ENCODE measurements at regions not wholly inside any gene's neighbourhood (a gene's known extent, or its start where the extent isn't known, plus 50 kb on each side); places are given as distances from the start of the nearest gene placed in this dataset.

DNA sequence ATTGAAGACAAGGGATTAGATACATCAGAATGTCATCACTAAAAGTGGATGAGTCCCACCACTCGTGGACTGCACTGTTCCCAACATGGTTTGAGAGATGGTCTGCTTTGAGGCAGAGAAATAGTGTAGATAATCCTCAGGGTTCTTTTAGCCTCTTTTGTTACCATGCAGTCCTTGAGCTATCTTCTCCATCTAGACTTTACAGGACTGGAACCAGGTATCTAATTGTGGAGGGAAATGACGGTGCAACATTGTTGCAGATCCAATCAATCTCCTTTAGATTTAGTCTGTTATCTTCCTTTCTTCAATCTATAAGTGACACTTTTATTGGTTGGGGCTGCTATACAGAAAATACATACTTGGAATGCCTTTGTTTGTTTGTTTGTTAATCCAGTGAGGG, 183.8 kb upstream of the CWC22 start:
- ATAC-seq, result no peak

DNA sequence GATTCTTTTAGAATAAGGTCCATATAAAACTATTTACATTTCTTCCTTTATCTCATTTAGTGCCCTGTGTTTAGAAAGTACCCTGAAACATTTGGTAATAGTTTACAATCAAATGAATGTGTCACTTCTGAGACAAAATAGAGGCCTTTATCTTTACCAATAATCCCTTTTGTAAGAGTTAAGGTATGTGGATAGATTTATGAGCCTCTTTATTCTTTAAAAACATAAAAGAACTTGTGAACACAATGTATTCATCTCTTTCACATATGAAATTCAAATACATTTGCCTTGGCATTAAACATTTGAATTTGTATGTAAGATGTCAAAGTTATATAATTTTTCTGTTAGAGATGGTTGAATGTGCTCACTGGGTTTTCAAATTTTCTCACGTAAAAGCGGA, 180.5 kb upstream of the CWC22 start:
- no peak for ATAC-seq

DNA sequence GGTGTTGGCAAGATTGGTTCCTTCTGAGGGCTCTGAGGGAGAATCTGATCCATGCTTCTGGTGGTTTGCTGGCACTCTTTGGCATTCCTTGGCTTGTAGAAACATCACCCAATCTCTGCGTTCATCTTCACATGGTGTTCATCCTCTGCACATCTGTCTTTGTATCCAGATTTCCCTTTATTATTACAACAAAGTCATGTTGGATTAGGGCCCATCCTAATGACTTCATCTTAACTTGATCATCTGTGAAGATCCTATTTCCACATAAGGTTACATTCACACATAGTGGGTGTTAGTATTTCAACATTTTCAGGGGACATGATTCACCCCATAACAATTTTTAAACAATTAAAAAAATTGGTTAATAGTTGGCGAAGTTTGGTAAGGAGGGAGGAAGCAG, 177.4 kb upstream of the CWC22 start:
- ATAC-seq, result no peak

DNA sequence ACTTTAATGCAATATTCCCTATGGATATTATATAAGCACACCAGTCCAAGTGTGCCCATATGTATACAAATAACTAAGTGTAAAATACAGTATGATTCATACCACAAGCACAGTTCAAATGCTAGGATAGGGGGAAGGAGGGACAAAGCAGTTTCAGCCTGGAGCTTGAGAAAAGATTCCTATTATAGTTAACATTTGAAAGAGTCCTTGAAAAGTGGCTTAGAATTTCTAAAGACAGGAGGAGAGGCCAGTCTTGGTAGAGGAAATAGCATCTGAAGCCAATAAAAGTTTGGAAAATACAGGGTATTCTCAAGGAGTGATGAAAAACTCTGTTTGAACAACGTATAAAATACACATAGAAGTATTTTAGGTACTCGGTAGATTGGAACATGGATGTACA, 173.4 kb upstream of the CWC22 start:
- ATAC-seq, result no peak

DNA sequence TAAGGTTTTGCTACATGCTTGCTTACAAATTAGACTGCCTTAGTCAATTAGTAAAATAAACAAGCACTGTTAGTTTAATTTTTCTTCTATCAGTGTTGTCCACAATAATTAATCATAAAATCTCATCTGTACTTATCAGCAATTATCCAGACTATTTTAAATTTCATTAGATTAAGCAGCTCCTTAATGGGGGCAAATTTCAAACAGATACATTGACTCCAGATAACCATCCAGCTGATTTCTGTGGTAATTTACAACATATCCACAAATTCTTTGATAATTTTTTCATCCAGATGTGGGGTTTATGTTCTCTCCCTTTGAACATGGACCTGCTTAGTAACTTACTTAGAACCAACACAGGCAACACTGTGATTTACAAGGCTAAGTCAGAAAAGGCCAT, 170.4 kb upstream of the CWC22 start:
- ATAC-seq, result no peak

DNA sequence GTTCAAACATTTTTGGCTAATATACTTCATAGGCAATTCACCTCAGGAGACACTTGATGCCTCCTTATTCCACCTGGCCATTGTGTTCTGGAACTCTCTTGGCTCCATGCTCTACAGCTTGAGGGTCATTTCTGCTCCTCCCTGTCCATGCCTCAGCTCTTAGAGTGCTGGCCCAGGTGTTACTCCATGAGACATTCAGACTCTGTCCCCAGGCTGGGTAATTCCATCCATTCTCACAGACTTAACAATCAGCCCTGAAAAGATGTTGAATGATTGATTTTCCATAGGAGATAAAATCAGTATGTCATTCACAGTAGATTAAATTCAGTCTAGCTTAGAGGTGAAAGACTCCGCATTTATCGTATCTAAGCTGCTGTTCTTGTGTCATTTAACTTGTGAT, 168.6 kb upstream of the CWC22 start:
- ATAC-seq, result no peak

DNA sequence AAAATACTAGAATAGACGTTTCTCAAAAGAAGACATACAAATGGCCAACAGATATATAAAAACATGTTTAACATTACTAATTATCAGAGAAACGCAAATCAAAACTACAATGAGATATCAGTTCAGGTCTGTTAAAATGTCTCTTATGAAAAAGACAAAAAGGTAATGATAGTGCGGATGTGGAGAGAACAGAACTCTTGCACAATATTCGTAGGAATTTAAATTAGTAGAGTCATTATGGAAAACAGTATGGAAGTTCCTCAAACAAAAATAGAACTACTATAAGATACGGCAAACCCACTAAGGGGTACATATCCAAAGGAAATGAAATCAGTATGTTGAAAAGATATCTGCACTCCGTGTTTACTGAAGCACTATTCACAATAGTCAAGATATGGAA, 167.5 kb upstream of the CWC22 start:
- no peak for ATAC-seq

DNA sequence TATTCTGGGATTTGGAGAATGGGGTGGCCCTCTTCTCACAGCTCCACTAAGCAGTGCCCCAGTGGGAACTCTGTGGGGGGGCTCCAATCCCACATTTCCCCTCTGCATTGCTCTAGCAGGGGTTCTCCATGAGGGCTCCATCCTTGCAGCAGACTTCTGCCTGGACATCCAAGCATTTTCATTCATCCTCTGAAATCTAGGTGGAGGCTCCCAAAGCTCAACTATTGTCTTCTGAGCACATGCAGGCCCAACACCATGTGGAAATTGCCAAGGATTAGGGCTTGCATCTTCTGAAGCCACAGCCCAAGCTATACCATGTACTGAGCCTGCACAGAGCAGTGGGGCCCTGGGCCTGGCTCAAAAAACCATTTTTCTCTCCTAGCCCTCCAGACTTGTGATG, 162.4 kb upstream of the CWC22 start:
- no peak for ATAC-seq

DNA sequence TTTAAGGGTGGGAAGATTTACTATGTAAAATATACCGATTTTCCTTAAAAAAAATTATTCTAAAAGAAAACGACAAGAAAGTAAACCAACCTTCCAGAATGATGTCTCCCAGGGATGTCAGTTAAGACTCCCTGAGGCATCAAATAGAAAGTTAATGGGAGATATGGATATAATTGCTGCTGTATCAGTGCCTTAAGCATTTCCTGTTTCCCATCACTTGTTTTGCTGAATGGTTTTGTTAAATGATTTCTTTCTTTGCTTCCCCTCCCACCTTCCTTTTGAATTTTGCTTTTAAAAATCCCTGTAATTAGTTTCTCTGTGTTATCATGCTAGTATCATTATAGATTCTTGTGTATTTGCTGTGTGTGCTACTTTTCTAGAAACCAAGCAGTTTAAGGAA, 154.3 kb upstream of the CWC22 start:
- no peak for ATAC-seq

DNA sequence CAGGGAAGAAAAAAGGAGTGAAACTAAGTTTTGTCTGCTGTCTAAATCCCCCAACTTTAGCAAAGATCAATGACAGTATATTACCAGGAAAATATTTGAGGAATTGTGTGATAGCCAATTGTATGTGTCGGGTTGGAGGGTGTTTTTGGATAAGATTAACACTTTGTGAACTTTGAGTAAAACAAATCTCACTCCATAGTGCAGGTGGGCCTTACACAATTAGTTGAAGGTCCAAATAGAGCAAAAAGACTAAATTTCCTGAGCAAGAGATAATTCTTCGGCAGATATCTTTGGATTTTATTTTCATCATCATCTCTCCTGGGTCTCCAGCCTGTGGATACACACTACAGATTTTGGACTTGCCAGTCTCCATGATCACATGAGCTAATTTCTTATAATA, 152.8 kb upstream of the CWC22 start:
- ATAC-seq, result no peak

DNA sequence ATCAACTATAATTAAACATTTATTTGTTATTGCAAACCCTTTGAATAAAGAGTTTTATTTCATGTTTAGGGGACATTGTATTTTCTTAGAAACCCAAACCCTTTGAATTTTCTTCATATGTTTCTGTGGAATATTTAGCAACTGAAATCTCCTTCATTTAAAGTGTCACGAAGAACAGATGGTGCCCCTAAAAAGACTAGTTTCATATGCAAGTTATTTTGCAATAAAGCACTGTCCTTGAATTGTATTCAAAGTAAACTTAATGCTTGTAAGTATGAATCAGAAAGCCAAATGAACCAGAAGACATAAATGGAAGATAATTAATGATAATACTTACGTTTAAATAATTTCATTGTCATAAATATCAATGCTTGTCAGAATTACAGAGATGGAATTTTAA, 151.9 kb upstream of the CWC22 start:
- ATAC-seq, result no peak

DNA sequence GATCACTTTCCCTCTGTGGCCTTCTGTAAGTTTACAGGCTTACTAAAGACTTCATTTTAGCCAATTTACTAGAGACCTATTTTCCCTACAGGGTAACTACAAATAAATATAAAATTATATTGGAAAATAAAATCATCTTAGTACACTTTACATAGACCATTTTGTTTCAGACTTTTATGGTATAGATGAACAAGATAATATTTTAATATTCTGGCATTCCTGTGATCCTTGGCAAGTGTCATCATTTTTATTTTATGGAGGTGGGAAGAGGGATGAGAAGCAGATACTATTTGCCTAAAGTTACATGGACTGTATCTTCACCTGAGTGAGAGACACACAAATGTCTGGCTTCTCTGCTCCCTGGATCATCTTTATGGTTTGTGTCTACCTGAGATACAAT, 149.6 kb upstream of the CWC22 start:
- no peak for ATAC-seq

DNA sequence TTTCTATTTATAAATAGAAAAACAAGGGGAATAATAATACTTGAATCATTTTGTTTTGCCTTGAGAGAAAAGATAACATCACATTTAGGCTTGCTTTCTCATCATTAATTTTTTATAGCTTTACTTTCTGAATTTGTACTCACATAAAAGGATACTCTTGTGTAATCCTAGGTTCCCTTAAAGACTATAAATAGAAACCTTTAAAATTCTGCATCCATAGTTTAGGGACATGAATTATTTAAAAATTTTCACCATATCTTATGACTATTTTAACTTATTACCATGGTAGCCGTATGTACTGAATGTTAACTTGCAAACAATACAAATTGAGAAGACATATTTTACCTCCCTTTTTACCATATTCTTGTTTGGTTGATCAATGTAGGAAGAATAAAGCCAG, 143.5 kb upstream of the CWC22 start:
- ATAC-seq, result no peak

DNA sequence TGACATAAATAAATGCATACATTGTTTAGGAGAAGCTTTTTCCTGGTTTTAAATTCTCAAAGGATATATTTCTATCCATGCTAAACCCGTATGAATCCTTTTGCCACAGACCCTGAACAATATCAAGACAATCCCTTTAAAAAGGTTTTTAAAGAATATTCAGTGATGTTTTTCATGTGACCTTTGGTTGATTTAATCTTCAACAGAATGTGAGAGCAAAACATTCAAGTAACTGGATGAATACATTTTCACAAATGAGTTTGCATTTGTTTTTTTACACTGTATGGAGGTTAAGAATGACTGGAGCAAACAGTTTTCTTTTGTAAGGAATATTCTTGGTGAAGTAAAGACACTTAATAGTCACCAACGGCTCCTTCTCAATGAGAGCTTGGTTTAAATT, 139.4 kb upstream of the CWC22 start:
- ATAC-seq, result no peak

DNA sequence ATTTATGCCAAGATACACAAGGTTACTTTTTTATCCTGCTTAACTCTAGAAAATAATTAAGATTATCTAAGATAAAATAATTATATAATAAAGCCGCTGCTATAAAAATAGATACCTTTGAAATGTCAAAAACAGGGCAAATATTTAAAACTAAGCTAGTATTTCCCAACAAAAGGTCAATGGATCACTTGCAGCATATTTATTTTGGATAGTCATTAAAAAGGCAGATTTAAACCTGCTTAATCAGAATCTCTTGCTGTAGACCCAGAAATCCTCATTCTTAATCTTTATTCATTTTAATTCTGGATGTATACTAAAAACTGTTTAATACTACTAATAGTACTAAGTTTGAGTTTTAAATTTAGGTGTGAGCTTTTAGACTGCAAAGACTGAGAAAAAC, 139.0 kb upstream of the CWC22 start:
- ATAC-seq, result no peak

DNA sequence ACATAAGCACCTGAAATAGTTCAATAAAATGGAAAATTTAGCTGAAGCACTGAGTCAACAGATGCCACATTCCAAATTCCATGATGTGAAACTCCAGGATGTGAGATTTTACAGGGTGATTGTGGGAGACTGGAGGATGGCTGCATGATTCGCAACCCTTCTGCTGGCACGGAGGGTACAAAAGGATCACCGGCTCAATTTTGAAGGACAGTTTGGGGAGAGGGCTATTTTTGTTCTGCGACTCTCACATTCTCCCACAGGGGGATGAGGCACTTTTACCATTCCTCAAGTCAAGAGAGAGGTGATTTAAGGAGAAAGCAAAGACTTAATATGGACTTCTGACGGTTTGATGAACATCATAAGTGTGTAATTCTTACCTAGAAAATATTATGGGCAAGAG, 138.1 kb upstream of the CWC22 start:
- no peak for ATAC-seq

DNA sequence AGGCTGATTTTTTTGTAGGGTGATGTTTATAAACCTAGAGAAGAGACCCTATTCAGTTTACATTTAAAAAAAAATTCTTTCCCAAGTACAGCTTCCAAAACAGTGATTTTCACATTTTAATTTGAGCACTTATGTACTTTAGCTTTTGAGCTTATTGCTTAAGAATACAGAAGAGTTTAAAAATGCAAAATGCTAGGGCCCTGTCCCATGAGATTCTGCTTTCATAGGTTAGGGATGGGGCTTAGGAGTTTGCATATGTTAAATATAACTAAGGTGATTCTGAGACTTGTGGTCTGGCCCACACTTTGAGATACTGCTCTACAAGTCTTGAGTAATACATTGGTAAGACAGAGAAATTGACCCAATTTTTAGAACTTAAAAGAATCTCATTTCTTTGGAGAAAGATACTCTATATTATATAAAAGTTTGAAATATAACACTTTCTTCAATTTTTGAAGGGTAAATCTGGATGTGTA, 137.3 kb upstream of the CWC22 start:
- no peak for ATAC-seq

DNA sequence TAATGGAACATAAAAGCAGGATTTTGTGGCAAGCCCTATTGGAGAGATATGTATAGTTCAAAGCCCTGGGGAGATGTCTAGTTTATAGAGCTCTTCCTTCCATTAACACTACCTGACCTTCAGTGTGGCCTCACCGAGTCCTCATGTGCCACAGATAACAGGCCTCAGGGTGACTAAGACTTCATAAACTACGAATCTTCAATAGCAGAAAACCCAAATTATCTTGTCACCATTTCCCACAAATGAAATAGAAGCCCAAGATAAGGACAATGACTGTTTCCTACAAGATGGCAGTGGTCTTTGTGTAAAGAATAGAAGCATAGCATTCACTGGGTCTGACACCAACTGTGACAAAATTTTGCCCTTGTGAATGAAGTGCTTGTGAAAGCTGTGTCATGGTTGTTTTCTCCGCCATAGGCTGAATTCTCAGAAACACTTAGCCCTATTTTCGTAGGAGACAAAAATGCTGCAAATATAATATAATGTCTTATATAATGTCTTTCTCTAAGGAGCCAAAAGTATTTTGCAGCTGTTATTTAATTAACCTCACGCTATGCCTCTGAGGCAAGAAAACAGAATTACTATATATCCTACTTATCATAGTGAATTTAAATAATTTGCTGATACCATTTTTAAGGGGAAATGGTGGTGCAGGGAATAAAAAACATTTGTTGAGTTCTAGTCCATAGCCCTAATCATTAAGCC, 136.7 kb upstream of the CWC22 start:
- no peak for ATAC-seq

DNA sequence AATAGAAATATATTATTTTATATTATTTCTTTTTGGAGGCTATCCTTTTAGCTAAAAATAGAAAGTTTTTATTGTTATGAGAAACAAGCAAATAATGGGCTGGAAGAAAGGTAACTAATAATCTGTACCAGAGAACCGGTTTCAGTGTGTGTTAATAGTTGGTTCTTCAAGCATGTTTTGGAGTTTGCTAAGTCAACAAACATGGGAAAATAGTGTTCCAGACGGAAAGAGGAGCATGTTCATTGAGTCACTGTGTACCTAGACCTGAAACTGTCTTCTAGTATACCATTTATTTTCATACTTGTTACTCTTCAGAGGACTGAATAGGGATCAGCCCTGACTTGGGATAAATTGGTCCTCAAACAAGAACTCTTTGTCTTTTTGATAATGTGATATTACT, 134.5 kb upstream of the CWC22 start:
- no peak for ATAC-seq

DNA sequence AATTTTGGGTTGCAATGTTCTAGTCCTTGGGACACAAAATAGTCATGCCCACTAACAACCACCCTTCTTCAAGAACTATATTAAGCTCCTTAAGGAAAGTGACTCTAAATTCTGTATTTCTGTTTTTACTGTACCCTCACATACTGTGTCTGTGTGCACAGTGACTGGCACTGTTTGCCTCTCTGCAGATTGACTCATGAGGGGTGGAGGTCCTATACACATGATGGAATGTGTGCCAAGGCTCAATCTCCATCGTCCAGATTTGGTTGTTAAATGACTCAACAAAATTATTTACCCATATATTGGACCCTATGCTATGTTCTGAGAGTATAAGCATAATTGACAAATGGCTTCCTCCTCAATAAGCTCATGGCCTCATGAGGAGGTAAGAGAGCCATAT, 126.6 kb upstream of the CWC22 start:
- ATAC-seq, result no peak

DNA sequence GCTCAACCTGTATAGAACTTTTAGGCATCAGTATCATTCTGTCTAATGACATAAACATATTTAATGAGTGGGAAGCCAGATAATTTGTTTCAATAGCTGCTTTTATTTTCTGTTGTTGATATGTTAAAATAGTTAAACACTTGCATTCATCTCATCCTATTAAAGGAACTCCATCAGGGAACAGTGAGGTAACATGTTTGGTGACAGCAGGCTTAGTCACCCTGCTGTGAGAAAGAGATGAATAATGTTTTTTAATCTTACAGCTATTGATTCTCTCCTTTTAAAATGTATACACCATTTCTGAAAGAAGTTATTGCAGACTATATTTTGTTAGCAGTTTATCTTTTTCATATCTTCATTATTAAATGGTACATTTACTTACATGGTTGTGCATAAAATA, 123.3 kb upstream of the CWC22 start:
- no peak for ATAC-seq

DNA sequence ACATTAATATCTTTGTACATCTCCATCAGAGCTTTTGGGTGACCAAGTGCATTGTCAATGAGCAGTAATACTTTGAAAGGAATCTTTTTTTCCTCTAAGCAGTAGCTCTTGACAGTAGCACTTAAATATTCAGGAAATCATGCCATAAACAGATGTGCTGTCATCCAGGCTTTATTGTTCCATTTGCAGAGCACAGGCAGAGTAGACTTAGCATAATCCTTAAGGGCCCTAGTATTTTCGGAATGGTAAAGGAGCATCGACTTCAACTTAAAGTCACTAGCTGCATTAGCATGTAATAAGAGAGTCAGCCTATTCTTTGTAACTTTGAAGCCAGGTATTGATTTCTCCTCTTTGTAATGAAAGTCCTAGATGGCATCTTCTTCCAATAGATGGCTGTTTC, 121.8 kb upstream of the CWC22 start:
- no peak for ATAC-seq

DNA sequence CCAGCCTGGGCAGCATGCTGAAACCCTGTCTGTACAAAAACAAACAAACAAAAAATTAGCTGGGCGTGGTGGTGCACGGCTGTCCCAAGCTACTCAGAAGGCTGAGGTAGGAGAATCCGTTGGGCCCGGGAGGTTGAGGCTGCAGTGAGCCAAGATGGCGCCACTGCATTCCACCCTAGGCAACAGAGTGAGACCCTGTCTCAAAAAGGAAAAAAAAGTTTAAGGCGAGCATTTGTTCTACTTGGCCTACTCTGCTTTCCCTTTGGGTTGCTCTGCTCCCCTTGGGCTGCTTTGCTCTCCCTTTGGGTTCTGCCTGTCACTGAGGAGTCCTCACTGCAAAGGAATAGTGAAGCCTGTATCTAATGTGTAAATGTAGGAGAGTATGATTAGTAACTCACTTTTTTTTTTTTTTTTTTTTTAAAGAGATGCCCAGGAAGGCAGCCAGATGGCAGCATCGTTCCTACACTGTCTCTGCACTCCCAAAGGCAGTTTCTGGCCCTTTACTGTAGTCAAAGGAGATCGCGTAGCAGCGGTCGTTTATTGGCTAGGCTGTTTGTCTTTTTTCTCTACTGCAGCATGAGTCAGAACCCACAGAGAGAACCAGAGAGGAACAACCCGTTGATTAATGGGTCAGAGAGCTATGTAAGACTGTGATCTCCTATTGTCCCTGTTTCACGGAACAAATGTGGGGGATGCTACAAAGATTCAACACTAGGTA, 118.3 kb upstream of the CWC22 start:
- ATAC-seq, result peak; percentile 80 to 82

DNA sequence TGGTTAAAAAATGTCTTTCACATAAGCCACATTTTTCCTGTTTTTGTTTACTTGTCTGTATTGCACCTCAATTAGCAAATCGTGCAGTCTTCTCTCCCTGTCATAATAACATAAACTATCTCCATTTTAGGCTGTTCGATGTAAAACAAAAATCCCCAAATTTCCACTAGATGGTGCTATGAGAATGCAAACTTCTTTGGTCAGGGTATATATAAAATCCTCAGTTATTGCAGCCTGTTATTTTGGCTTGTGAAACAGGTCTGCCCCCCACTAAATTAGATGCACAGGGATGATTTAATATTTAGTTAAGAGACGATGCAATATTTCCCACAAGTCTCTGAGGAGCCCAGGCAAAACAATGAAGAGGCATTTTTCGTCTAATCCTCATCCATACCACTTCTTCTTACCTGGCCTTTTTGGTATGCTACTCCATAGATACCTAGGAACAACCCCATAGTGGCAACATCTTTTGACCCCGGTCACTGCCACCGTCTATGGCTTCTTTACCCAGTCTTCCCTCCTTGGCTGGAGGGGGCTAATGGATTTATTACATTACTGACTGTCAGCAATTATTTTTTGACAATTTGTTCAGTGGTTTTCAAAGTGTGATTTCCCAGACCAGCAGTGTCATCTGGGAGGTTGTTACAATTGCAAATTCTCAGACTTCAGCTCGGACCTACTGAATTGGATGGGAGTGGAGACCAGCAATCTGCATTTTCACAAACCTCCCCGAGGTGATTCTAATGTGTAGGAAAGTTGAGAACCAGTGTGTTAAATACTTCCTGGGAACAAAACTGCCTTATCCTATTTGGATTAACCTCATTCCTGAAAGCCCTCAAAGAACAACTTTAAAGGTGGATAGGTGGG, 117.4 kb upstream of the CWC22 start:
- peak; percentile 36 to 42 for ATAC-seq

All from activated CD4-positive, CD25-positive, alpha-beta regulatory T cell treated with anti-CD3 and anti-CD28 coated beads, Interleukin-2, amount 50 U/mL, for 24 hours (primary cell).